ENCODE measurements at regions not wholly inside any gene's neighbourhood (a gene's known extent, or its start where the extent isn't known, plus 50 kb on each side); places are given as distances from the start of the nearest gene placed in this dataset.

DNA sequence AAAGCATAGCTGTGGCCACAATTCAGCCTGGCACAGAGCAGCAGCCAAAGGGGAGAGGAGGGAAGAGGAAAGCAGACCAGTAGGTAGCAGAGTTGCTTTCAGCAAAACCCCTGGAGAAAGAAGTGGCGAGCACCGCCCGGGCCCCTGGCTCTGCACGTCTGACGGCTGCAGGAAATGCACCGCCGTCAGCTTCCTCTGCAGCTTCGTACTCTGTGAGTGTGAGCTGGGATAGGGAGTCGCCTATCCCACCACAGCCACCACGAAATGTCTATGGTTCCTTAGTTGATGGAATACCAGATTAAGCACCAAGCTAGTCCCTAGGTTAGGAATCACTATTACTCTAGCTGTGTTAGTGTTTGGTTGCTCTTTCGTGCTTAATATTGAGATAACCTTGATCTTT lies 79.9 kb upstream of the NAA20 start:
- Histone ChIP-seq H3K36me3 (peaks cover 11% of the 10 kb centered on the region), H3K9me3 (no peaks in the 10 kb centered on the region), H3K4me1 (ENCODE audit: control insufficient read depth in 1 of 2, low read depth in 2 of 2) (peaks cover 6 to 14% of the 10 kb centered on the region in 2 donors), H3K27me3 (replicated peaks; ENCODE audit: insufficient read depth) (no peaks in the 10 kb centered on the region), H3K4me3 (peak overlapping the region; percentile 45), H3K27ac (peak overlapping the region in 1 of 2 donors; percentile 37)
- DNase-seq (ENCODE audit: low spot score) (no peak), ATAC-seq (ENCODE audit: insufficient number of reproducible peaks, low FRiP score, low read depth) (no peak)
- TF ChIP-seq, protein P1, sequence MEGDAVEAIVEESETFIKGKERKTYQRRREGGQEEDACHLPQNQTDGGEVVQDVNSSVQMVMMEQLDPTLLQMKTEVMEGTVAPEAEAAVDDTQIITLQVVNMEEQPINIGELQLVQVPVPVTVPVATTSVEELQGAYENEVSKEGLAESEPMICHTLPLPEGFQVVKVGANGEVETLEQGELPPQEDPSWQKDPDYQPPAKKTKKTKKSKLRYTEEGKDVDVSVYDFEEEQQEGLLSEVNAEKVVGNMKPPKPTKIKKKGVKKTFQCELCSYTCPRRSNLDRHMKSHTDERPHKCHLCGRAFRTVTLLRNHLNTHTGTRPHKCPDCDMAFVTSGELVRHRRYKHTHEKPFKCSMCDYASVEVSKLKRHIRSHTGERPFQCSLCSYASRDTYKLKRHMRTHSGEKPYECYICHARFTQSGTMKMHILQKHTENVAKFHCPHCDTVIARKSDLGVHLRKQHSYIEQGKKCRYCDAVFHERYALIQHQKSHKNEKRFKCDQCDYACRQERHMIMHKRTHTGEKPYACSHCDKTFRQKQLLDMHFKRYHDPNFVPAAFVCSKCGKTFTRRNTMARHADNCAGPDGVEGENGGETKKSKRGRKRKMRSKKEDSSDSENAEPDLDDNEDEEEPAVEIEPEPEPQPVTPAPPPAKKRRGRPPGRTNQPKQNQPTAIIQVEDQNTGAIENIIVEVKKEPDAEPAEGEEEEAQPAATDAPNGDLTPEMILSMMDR (IDR thresholded peaks at IDR 0.05): no peak

DNA sequence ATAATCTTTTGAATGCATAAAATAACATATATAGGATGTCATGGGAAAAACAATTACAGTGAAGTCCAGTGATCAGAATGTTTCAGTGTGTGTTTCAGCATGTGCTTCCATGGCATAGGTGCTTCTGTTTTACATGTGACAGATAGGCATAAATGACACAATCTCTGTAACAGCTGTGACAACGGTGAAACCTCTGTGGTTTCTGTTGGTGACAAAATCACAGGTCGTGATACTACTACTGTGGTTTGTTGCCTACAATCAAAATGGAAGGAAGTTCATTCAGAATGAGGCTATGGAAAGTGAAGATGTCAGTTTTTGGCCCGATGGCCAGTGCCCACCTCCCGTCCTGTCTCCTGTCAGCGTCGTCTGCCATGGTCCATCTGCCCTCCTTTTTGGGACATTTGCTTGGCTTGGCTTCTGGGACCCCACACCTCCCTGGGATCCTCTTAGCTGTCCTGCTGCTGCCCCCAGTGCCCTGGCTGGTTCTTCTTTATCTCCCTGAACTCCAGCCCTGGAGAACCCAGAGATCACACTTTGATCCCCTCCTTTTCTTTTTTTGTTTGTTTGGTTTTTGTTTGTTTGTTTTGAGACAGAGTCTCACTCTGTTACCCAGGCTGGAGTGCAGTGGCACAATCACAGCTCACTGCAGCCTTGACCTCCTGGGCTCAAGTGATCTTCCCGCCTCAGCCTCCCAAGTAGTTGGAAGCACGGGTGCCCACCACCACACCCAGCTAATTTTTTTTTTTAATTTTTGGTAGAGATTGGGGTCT lies 79.3 kb upstream of the NAA20 start:
- no peaks in the 10 kb centered on the region for H3K27me3 ChIP-seq (replicated peaks; ENCODE audit: insufficient read depth)
- peaks cover 11% of the 10 kb centered on the region for H3K36me3 ChIP-seq
- TF ChIP-seq, protein P1 (IDR thresholded peaks at IDR 0.05): no peak
- H3K4me3 ChIP-seq: peak overlapping the region; percentile 45
- DNase-seq (ENCODE audit: low spot score) (no peak), ATAC-seq (ENCODE audit: insufficient number of reproducible peaks, low FRiP score, low read depth) (no peak)
- H3K9me3 ChIP-seq: no peaks in the 10 kb centered on the region
- H3K4me1 ChIP-seq (ENCODE audit: control insufficient read depth in 1 of 2, low read depth in 2 of 2): peaks cover 3 to 14% of the 10 kb centered on the region in 2 donors
- H3K27ac ChIP-seq: peak overlapping the region in 1 of 2 donors; percentile 37

DNA sequence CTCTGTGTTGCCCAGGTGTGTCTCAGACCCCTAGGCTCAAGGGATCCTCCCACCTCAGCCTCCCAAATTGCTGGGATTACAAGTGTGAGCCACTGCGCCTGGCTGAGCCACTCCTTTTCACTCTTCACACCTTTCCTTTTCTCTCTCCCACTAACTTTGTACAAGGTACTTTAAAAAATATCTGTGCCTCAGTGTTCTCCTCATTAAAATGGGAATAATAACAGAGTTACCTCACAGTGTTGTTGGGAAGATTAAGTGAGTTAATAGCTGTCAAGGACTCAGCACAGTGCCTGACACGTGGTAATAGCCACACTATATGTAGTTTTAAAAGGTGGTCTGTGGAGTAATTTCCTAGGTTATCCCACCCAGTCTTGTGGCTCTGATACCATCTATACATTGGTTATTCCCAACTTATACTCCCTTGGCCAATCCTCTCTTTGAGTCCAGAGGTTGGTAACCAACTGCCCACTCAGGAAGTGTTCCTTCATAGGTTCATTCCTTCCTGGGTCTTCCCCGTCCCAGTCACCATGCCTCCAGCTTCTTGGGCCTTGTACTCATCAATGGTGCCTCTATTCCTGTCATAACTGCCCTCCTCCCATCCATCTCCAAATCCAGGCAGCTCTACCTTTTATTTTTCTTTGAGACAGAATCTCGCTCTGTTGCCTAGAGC lies 78.6 kb upstream of the NAA20 start:
- Histone ChIP-seq H3K4me3 (no peak overlapping the region), H3K4me1 (ENCODE audit: control insufficient read depth in 1 of 2, low read depth in 2 of 2) (peaks cover 4 to 18% of the 10 kb centered on the region in 2 donors), H3K27me3 (replicated peaks; ENCODE audit: insufficient read depth) (no peaks in the 10 kb centered on the region), H3K9me3 (no peaks in the 10 kb centered on the region), H3K36me3 (peaks cover 11% of the 10 kb centered on the region), H3K27ac (no peak overlapping the region)
- ATAC-seq (ENCODE audit: insufficient number of reproducible peaks, low FRiP score, low read depth) (no peak), DNase-seq (ENCODE audit: low spot score) (no peak)
- TF ChIP-seq, protein P1 (IDR thresholded peaks at IDR 0.05): no peak

DNA sequence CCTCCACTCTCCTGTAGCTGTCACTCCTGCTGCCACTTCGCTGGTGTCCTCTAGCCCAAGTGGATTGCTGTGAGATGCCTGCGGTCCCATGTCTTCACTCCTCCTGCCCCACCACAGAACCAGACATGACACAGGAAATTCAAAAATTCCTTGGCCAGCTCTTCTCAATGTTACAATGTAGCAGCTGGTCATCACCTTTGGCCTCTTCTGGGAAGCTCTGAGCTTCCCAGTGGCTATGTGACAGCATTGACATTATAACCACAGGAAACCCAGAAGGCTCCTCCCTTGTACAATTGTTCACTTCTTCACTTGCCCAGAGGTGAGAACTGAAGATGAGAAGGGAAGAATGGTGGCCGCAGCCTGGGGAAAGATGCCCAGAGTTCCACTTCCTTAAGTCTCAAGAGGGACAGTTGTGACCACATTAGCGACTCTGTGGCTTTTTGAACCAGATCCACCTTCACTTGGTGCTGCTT lies 76.1 kb upstream of the NAA20 start:
- H3K27me3 ChIP-seq (replicated peaks; ENCODE audit: insufficient read depth): no peaks in the 10 kb centered on the region
- H3K27ac ChIP-seq: no peak overlapping the region
- DNase-seq (ENCODE audit: low spot score): no peak
- H3K4me3 ChIP-seq: no peak overlapping the region
- no peaks in the 10 kb centered on the region for H3K9me3 ChIP-seq
- peaks cover 23 to 35% of the 10 kb centered on the region in 2 donors for H3K4me1 ChIP-seq (ENCODE audit: control insufficient read depth in 1 of 2, low read depth in 2 of 2)
- TF ChIP-seq, protein P1 (IDR thresholded peaks at IDR 0.05): no peak
- ATAC-seq (ENCODE audit: insufficient number of reproducible peaks, low FRiP score, low read depth): no peak
- peaks cover 9% of the 10 kb centered on the region for H3K36me3 ChIP-seq

DNA sequence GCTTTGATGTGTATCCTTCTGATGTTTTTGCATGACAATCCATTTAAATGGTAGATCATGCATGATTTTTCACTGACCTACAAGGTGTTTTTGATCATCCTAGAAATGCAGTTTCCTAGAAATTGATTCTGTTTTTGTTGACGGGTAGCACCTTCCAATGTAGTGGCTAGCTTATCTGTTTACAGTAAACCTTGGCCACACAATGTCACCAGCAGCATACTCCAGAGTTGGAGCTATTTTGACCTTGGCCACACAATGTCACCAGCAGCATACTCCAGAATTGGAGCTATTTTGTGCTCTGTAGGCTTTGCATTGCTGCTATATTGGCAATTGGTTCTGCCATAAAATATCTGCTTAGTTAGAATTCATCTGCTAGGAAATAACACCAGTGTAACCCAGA lies 74.6 kb upstream of the NAA20 start:
- TF ChIP-seq, protein P1 (IDR thresholded peaks at IDR 0.05): no peak
- Histone ChIP-seq H3K27me3 (replicated peaks; ENCODE audit: insufficient read depth) (no peaks in the 10 kb centered on the region), H3K36me3 (peaks cover 9% of the 10 kb centered on the region), H3K4me3 (no peak overlapping the region), H3K4me1 (ENCODE audit: control insufficient read depth in 1 of 2, low read depth in 2 of 2) (peaks cover 28 to 46% of the 10 kb centered on the region in 2 donors), H3K27ac (peak overlapping the region; percentile 51 to 61), H3K9me3 (no peaks in the 10 kb centered on the region)
- DNase-seq (ENCODE audit: low spot score): no peak
- no peak for ATAC-seq (ENCODE audit: insufficient number of reproducible peaks, low FRiP score, low read depth)
